Panc1 (cell line): ENCODE measurements at regions not wholly inside any gene's neighbourhood (a gene's known extent, or its start where the extent isn't known, plus 50 kb on each side); places are given as distances from the start of the nearest gene placed in this dataset.

ENCODE experiments used
- CTCF ChIP-seq: fragments of 450-650 bp; IDR thresholded peaks from 2 replicates; pipeline ENCODE4 v1.5.1; 2017; ENCODE audit warnings: mild to moderate bottlenecking
- POLR2AphosphoS5 ChIP-seq: IDR thresholded peaks from 2 replicates; pipeline ENCODE4 v1.6.1; 2012; ENCODE audit warnings: mild to moderate bottlenecking, low read depth, low read length, moderate library complexity
- REST ChIP-seq, 2 experiments: IDR thresholded peaks; 2 replicates each; pipeline ENCODE4 v1.6.1; 2011 to 2012; ENCODE audit warnings: low read depth in 2 of 2, control low read depth in 1 of 2, low read length in 1 of 2, mild to moderate bottlenecking in 1 of 2, moderate library complexity in 1 of 2; ENCODE audit not compliant: insufficient read depth in 1 of 2

GRCh38 chr10:63722537-63722936 is 201.3 kb downstream of the REEP3 start:
- no peak for TF ChIP-seq CTCF
- no peak for TF ChIP-seq POLR2AphosphoS5
- TF ChIP-seq REST (IDR thresholded peaks at IDR 0.05; ENCODE audit: insufficient read depth in 1 of 2, low read depth in 2 of 2, low read length in 1 of 2), result no peak
